Skeletal muscle cell (primary cell): ENCODE measurements at regions not wholly inside any gene's neighbourhood (a gene's known extent, or its start where the extent isn't known, plus 50 kb on each side); places are given as distances from the start of the nearest gene placed in this dataset.
A peak's percentile ranks its signal among the peaks of the same experiment; 100 is the strongest.
"Not testable (repeated sequence)": the region's sequence is repeated elsewhere in the genome, so short reads cannot be mapped to it uniquely, and the experiment has no call there.

ENCODE experiments used
- DNase-seq: peaks from one replicate; pipeline ENCODE4 v3.0.0-alpha.2; 2010; ENCODE audit warnings: low read depth
- H3K4me3 ChIP-seq: 2 replicates; pipeline ENCODE4 v1.5.1; 2011; ENCODE audit warnings: low read depth, mild to moderate bottlenecking, control low read depth, low read length, moderate library complexity

- H3K4me3 ChIP-seq, DNase-seq: not testable (repeated sequence)
Measured at GRCh38 chr5:62837330-62837729, 258.7 kb downstream of the LRRC70 start.

GRCh38 chr5:62829604-62829986 lies 251.0 kb downstream of the LRRC70 start:
- no peak overlapping the region for H3K4me3 ChIP-seq

GRCh38 chr5:62828742-62829603 lies 250.4 kb downstream of the LRRC70 start:
- DNase-seq: no peak
- no peak overlapping the region for H3K4me3 ChIP-seq

More at GRCh38 chr5:62829604-62829986, 251.0 kb downstream of the LRRC70 start:
- no peak for DNase-seq

GRCh38 chr5:62825623-62826220 lies 247.1 kb downstream of the LRRC70 start:
- DNase-seq: no peak
- no peak overlapping the region for H3K4me3 ChIP-seq

- no peak for DNase-seq
- H3K4me3 ChIP-seq: no peak overlapping the region
Measured at GRCh38 chr5:62824936-62825335, 246.3 kb downstream of the LRRC70 start.

GRCh38 chr5:62817043-62817442 lies 238.4 kb downstream of the LRRC70 start:
- not testable (repeated sequence) for H3K4me3 ChIP-seq, DNase-seq

- H3K4me3 ChIP-seq: no peak overlapping the region
- DNase-seq: no peak
Measured at GRCh38 chr5:62814991-62815390, 236.4 kb downstream of the LRRC70 start.

- no peak overlapping the region for H3K4me3 ChIP-seq
- no peak for DNase-seq
Measured at GRCh38 chr5:62812621-62813255, 234.1 kb downstream of the LRRC70 start.

- H3K4me3 ChIP-seq, DNase-seq: not testable (repeated sequence)
Measured at GRCh38 chr5:62804819-62805218, 226.2 kb downstream of the LRRC70 start.

- no peak for DNase-seq
- no peak overlapping the region for H3K4me3 ChIP-seq
Measured at GRCh38 chr5:62795926-62796325, 217.3 kb downstream of the LRRC70 start.

- no peak overlapping the region for H3K4me3 ChIP-seq
- DNase-seq: no peak
Measured at GRCh38 chr5:62794456-62794855, 215.8 kb downstream of the LRRC70 start.

- H3K4me3 ChIP-seq: no peak overlapping the region
- DNase-seq: no peak
Measured at GRCh38 chr5:62791059-62791458, 212.4 kb downstream of the LRRC70 start.

- H3K4me3 ChIP-seq: no peak overlapping the region
- DNase-seq: peak; percentile 4
Measured at GRCh38 chr5:62790348-62790747, 211.7 kb downstream of the LRRC70 start.

- no peak overlapping the region for H3K4me3 ChIP-seq
- DNase-seq: no peak
Measured at GRCh38 chr5:62786099-62786498, 207.5 kb downstream of the LRRC70 start.

GRCh38 chr5:62785588-62785987 lies 207.0 kb downstream of the LRRC70 start:
- DNase-seq: no peak
- H3K4me3 ChIP-seq: no peak overlapping the region

- no peak overlapping the region for H3K4me3 ChIP-seq
- no peak for DNase-seq
Measured at GRCh38 chr5:62783374-62784057, 204.9 kb downstream of the LRRC70 start.

- H3K4me3 ChIP-seq: no peak overlapping the region
- no peak for DNase-seq
Measured at GRCh38 chr5:62780888-62781287, 202.3 kb downstream of the LRRC70 start.

GRCh38 chr5:62780230-62780629 lies 201.6 kb downstream of the LRRC70 start:
- H3K4me3 ChIP-seq: no peak overlapping the region
- no peak for DNase-seq

GRCh38 chr5:62779010-62779422 lies 200.4 kb downstream of the LRRC70 start:
- peak; percentile 17 for DNase-seq
- H3K4me3 ChIP-seq: no peak overlapping the region
